ACC112 (cell line): ENCODE measurements at regions not wholly inside any gene's neighbourhood (a gene's known extent, or its start where the extent isn't known, plus 50 kb on each side); places are given as distances from the start of the nearest gene placed in this dataset.

Source experiments
- H2AFZ ChIP-seq: fragments of 200-600 bp; sonication (generic); one replicate; pipeline ENCODE4 v1.6.0; 2017; ENCODE audit warnings: antibody characterized with exemption, low read length; ENCODE audit not compliant: unreplicated experiment
- H3K27ac ChIP-seq: fragments of 200-600 bp; sonication (generic); 2 replicates; pipeline ENCODE4 v1.5.1; 2014; ENCODE audit warnings: low read depth, mild to moderate bottlenecking, antibody characterized with exemption, low read length, moderate library complexity
- H3K27me3 ChIP-seq: fragments of 200-600 bp; sonication (generic); 2 replicates; pipeline ENCODE4 v1.6.1; 2014; ENCODE audit warnings: mild to moderate bottlenecking, antibody characterized with exemption, low read length, moderate library complexity, mixed read lengths; ENCODE audit not compliant: insufficient read depth
- H3K36me3 ChIP-seq: fragments of 200-600 bp; sonication (generic); 2 replicates; pipeline ENCODE4 v1.6.1; 2016; ENCODE audit warnings: mild to moderate bottlenecking, antibody characterized with exemption, low read length, moderate library complexity, mixed read lengths; ENCODE audit not compliant: insufficient read depth
- H3K4me1 ChIP-seq: fragments of 200-600 bp; sonication (generic); one replicate; pipeline ENCODE4 v1.6.1; 2016; ENCODE audit warnings: low read length, mixed read lengths; ENCODE audit not compliant: insufficient read depth, unreplicated experiment, control insufficient read depth
- H3K4me3 ChIP-seq: fragments of 200-600 bp; sonication (generic); 2 replicates; pipeline ENCODE4 v1.5.1; 2014; ENCODE audit warnings: mild to moderate bottlenecking, low read depth, low read length
- H3K79me2 ChIP-seq: fragments of 200-600 bp; sonication (generic); one replicate; pipeline ENCODE4 v1.6.0; 2016; ENCODE audit warnings: low read length; ENCODE audit not compliant: control insufficient read depth, unreplicated experiment, insufficient read depth

- H3K4me3 ChIP-seq, result no peak overlapping the region
- no peak overlapping the region for H2AFZ ChIP-seq
- H3K27ac ChIP-seq, result no peak overlapping the region
- no peaks in the 10 kb centered on the region for H3K79me2 ChIP-seq
- H3K4me1 ChIP-seq, result peaks cover 4% of the 10 kb centered on the region
- peaks cover 77% of the 10 kb centered on the region for H3K27me3 ChIP-seq
- no peaks in the 10 kb centered on the region for H3K36me3 ChIP-seq
Measured at GRCh38 chr18:10400534-10401307, 53.7 kb upstream of the APCDD1 start.

GRCh38 chr18:10401521-10401920, 52.9 kb upstream of the APCDD1 start:
- Histone ChIP-seq H3K79me2 (no peaks in the 10 kb centered on the region), H3K27me3 (peaks cover 82% of the 10 kb centered on the region), H3K4me1 (peaks cover 4% of the 10 kb centered on the region), H3K27ac (no peak overlapping the region), H3K36me3 (no peaks in the 10 kb centered on the region), H2AFZ (no peak overlapping the region), H3K4me3 (no peak overlapping the region)

- H3K27ac ChIP-seq, result no peak overlapping the region
Measured at GRCh38 chr18:10401930-10402329, 52.5 kb upstream of the APCDD1 start.

GRCh38 chr18:10402871-10403559, 51.4 kb upstream of the APCDD1 start:
- H3K27me3 ChIP-seq, result peaks cover 91% of the 10 kb centered on the region
- H3K4me1 ChIP-seq, result peaks cover 4% of the 10 kb centered on the region
- no peak overlapping the region for H3K4me3 ChIP-seq
- H2AFZ ChIP-seq, result no peak overlapping the region
- no peak overlapping the region for H3K27ac ChIP-seq
- no peaks in the 10 kb centered on the region for H3K79me2 ChIP-seq
- H3K36me3 ChIP-seq, result no peaks in the 10 kb centered on the region

More at GRCh38 chr18:10401930-10402329, 52.5 kb upstream of the APCDD1 start:
- H3K4me3 ChIP-seq, result no peak overlapping the region
- peaks cover 86% of the 10 kb centered on the region for H3K27me3 ChIP-seq
- no peaks in the 10 kb centered on the region for H3K36me3 ChIP-seq
- peaks cover 4% of the 10 kb centered on the region for H3K4me1 ChIP-seq
- H2AFZ ChIP-seq, result no peak overlapping the region
- no peaks in the 10 kb centered on the region for H3K79me2 ChIP-seq

- peaks cover 4% of the 10 kb centered on the region for H3K4me1 ChIP-seq
- H3K27me3 ChIP-seq, result peaks cover 93% of the 10 kb centered on the region
- no peak overlapping the region for H2AFZ ChIP-seq
- no peaks in the 10 kb centered on the region for H3K79me2 ChIP-seq
- H3K4me3 ChIP-seq, result no peak overlapping the region
- no peak overlapping the region for H3K27ac ChIP-seq
- H3K36me3 ChIP-seq, result no peaks in the 10 kb centered on the region
Measured at GRCh38 chr18:10403708-10404107, 50.7 kb upstream of the APCDD1 start.

GRCh38 chr18:10404168-10404567, 50.3 kb upstream of the APCDD1 start:
- no peaks in the 10 kb centered on the region for H3K79me2 ChIP-seq
- H3K36me3 ChIP-seq, result no peaks in the 10 kb centered on the region
- H3K4me1 ChIP-seq, result peaks cover 4% of the 10 kb centered on the region
- H3K27me3 ChIP-seq, result peaks cover 90% of the 10 kb centered on the region
- H2AFZ ChIP-seq, result no peak overlapping the region
- no peak overlapping the region for H3K27ac ChIP-seq
- H3K4me3 ChIP-seq, result no peak overlapping the region
